ENCODE measurements at regions not wholly inside any gene's neighbourhood (a gene's known extent, or its start where the extent isn't known, plus 50 kb on each side); places are given as distances from the start of the nearest gene placed in this dataset.

DNA sequence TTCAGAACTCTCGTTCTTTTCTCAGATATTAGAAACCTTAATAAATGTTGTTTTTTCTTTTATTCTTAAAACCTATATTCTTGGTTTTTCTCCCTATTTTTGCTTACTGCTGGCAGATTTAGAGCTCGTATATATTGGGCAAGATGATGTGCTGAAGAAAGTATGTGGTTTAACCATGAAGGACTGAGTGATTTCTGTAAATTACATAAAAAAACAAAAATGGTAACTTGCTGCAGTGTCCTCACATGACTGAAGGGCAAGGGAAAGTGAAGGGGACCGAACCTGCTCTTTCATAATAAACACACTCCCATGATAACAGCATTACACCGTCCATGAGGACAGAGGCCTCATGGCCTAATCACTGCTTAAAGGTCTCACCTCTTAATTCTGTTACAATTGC is 393.8 kb upstream of the ZNF608 start:
- intact Hi-C loops (cut with micrococcal nuclease) = no loop called here
- no peaks in the 10 kb centered on the region for H3K36me3 Mint-ChIP-seq (ENCODE audit: low read depth)
- no peaks in the 10 kb centered on the region for H3K4me1 Mint-ChIP-seq (ENCODE audit: low read depth)
- no peaks in the 10 kb centered on the region for H3K27me3 Mint-ChIP-seq (ENCODE audit: low read depth)
- peaks cover 10% of the 10 kb centered on the region for H3K9me3 Mint-ChIP-seq
- no peak for DNase-seq (ENCODE audit: low spot score)
- H3K27ac Mint-ChIP-seq = no peak overlapping the region
- H3K4me3 Mint-ChIP-seq (ENCODE audit: low read depth) = no peak overlapping the region

DNA sequence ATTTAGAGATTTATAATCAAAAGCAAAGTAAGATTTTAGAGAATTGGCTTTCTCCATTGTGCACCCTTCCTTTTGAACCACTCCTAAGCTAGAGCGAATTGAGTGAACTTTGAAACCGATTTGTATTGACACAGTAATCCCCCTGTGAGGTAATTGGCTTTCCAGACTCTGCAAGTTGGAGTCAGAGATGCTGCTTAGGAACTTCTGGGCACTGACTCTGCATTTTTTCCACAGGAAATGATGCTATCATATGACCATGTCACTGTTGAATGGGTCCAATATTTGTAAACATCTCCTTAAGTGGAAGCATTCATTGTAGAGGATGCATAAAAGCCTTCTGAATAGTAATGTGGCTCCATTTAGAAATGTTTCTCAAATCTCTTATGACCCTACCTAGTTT is 394.4 kb upstream of the ZNF608 start:
- Mint-ChIP-seq H3K4me1 (ENCODE audit: low read depth) (no peaks in the 10 kb centered on the region), H3K27ac (no peak overlapping the region), H3K27me3 (ENCODE audit: low read depth) (no peaks in the 10 kb centered on the region), H3K36me3 (ENCODE audit: low read depth) (no peaks in the 10 kb centered on the region), H3K9me3 (peaks cover 10% of the 10 kb centered on the region), H3K4me3 (ENCODE audit: low read depth) (no peak overlapping the region)
- no peak for DNase-seq (ENCODE audit: low spot score)
- intact Hi-C loops (cut with micrococcal nuclease) = no loop called here

DNA sequence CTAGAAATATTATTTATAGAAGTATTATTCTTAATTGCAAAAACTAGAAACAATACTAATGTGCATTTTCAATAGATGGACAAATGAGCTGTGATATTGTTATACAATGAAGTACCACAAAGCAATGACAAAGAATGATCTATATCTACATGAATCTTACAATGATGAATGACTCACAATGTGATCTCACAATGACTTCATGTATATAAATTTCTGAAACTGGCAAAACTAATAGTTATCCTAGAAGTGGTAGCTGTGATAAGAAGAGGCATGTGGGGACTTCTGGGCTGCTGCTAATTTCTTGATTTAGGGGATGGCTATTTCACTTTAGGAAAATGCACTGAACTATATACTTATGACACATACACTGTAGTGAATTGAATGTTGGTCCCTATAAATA is 396.0 kb upstream of the ZNF608 start:
- Mint-ChIP-seq H3K27ac (no peak overlapping the region), H3K4me1 (ENCODE audit: low read depth) (no peaks in the 10 kb centered on the region), H3K4me3 (ENCODE audit: low read depth) (no peak overlapping the region), H3K36me3 (ENCODE audit: low read depth) (no peaks in the 10 kb centered on the region), H3K27me3 (ENCODE audit: low read depth) (no peaks in the 10 kb centered on the region), H3K9me3 (peaks cover 10% of the 10 kb centered on the region)
- intact Hi-C loops (cut with micrococcal nuclease) = no loop called here
- DNase-seq (ENCODE audit: low spot score) = no peak

DNA sequence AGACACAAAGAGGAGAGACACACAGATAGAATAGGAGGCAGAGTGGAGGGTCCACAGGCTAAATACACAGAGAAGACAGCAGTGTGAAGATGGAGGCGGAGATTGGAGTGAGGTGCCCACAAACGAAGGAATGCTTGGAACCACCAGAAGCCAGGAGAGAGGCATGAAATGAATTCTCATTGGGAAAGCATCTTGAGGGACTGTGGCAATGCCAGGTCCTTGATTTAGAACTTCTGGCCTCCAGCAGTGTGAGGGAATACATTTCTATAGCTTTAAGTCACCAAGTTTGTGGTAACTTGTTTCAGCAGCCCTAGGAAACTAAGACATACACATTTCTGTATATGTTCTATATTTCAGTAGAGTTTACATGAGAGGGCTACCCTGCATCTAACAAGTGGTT is 396.6 kb upstream of the ZNF608 start:
- no peaks in the 10 kb centered on the region for H3K4me1 Mint-ChIP-seq (ENCODE audit: low read depth)
- DNase-seq (ENCODE audit: low spot score) = no peak
- no peaks in the 10 kb centered on the region for H3K27me3 Mint-ChIP-seq (ENCODE audit: low read depth)
- H3K36me3 Mint-ChIP-seq (ENCODE audit: low read depth) = no peaks in the 10 kb centered on the region
- intact Hi-C loops (cut with micrococcal nuclease) = no loop called here
- peaks cover 10% of the 10 kb centered on the region for H3K9me3 Mint-ChIP-seq
- no peak overlapping the region for H3K4me3 Mint-ChIP-seq (ENCODE audit: low read depth)
- no peak overlapping the region for H3K27ac Mint-ChIP-seq

DNA sequence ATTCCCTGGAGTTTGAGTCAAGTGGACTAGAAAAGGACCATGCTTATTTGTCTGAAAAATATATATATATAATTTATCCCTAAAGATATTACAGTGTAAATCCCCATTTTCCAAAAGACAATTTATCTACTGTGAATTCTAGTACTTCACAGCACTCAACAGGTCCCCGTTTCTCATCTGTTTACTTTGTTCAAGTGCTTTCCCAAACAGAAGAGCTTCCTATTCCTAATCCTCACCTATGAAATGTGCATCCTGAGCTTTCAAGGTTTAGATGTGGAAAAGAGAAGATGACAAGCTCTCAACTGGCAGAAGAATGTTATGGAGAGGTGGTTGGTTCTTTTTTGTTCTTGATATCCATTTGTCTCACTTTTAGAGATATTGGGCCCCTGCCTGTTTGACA is 401.6 kb upstream of the ZNF608 start:
- Mint-ChIP-seq H3K9me3 (no peaks in the 10 kb centered on the region), H3K27ac (no peak overlapping the region), H3K36me3 (ENCODE audit: low read depth) (no peaks in the 10 kb centered on the region), H3K4me3 (ENCODE audit: low read depth) (no peak overlapping the region), H3K4me1 (ENCODE audit: low read depth) (no peaks in the 10 kb centered on the region), H3K27me3 (ENCODE audit: low read depth) (no peaks in the 10 kb centered on the region)
- intact Hi-C loops (cut with micrococcal nuclease) = no loop called here
- DNase-seq (ENCODE audit: low spot score) = no peak

DNA sequence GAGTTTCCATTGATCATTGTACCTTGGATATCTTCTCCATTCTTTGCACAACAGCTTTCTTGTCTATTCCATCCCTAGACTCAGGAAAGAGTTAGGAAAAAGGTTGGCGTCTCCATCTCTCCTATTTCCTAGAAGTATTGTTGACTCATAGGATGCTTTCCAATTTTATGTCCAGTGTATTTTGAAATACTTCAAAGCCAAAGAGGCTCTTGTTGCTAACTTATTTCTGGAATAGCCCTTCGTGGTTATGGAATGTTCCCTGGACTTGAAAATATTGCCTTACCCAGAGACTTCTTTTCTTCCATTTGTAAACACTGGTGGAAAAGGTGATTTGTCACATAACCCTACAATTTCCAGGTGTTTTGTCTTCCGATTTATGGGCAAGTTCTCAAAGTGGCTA is 402.3 kb upstream of the ZNF608 start:
- no peaks in the 10 kb centered on the region for H3K27me3 Mint-ChIP-seq (ENCODE audit: low read depth)
- peaks cover 4% of the 10 kb centered on the region for H3K9me3 Mint-ChIP-seq
- H3K36me3 Mint-ChIP-seq (ENCODE audit: low read depth) = no peaks in the 10 kb centered on the region
- intact Hi-C loops (cut with micrococcal nuclease) = no loop called here
- no peak overlapping the region for H3K27ac Mint-ChIP-seq
- H3K4me3 Mint-ChIP-seq (ENCODE audit: low read depth) = no peak overlapping the region
- H3K4me1 Mint-ChIP-seq (ENCODE audit: low read depth) = no peaks in the 10 kb centered on the region
- DNase-seq (ENCODE audit: low spot score) = no peak

DNA sequence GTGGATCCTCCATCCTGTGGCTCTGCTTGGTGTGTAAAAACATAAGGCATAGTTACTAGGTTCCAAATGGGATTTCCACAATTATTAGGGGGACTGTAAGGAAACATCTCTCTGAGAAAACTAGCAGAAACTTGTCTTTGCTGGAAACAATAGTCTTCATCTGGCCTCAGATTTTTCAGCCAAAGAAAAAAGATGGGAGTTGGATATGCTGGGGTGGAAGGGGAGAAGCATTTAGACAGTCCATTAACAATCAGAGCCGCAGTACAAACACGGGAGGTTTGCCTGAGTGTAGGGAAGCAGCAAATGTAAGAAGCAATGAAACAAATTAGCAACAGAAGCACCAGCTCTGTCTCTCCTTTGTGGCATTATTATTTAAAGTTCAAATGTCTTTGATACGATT is 402.7 kb upstream of the ZNF608 start:
- Mint-ChIP-seq H3K4me1 (ENCODE audit: low read depth) (no peaks in the 10 kb centered on the region), H3K27ac (no peak overlapping the region), H3K4me3 (ENCODE audit: low read depth) (no peak overlapping the region), H3K9me3 (peaks cover 4% of the 10 kb centered on the region), H3K27me3 (ENCODE audit: low read depth) (no peaks in the 10 kb centered on the region), H3K36me3 (ENCODE audit: low read depth) (no peaks in the 10 kb centered on the region)
- no peak for DNase-seq (ENCODE audit: low spot score)
- intact Hi-C loops (cut with micrococcal nuclease) = no loop called here

DNA sequence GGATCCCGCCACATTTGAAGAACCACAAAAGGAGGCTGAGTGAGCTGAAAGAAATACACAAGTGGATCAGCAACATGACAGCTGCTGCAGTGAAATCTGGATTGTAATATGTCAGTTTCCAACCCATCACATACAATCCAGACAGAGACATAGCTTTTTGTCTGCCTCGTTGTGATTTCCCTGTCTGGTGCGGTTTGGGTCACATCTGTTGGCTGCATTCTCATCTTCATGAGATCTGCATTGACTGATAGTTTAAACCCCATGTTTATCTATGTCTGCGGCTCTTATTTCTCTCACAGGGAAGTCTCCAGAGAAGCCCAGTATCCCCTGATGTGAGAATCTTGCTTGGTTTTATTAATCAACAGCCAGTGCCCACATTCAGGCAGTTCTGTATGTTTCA is 403.1 kb upstream of the ZNF608 start:
- no peak overlapping the region for H3K4me3 Mint-ChIP-seq (ENCODE audit: low read depth)
- intact Hi-C loops (cut with micrococcal nuclease) = no loop called here
- H3K27ac Mint-ChIP-seq = no peak overlapping the region
- H3K4me1 Mint-ChIP-seq (ENCODE audit: low read depth) = no peaks in the 10 kb centered on the region
- H3K36me3 Mint-ChIP-seq (ENCODE audit: low read depth) = no peaks in the 10 kb centered on the region
- no peaks in the 10 kb centered on the region for H3K27me3 Mint-ChIP-seq (ENCODE audit: low read depth)
- DNase-seq (ENCODE audit: low spot score) = no peak
- peaks cover 4% of the 10 kb centered on the region for H3K9me3 Mint-ChIP-seq

DNA sequence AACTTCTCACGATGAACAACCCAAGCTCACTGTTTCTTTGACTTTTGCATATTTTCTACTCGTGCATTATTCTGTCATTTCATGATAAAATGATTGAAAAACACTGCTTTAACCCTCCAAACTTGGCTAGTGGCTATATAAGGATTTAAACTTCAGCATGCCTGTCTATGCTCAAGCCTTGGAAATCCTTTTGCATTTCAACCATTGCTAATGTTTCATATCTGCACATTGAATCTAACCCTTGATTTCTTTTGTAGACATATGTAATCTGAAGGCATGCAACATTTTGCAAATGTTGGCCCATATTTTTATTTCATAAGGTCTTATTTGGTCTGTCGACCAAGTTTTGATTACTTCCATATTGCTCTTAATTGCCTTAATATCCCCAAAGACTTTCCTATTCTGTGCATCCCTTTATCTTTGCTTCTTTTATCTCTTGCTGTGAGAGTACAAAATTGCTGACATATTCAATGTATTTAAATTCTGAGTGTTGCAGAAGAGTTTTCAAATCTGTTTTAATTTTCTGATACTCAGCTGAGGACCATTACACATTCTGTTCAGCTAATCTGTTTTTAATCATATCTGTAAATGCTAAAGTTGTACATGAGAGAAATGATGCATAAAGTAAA is 403.7 kb upstream of the ZNF608 start:
- no peak for DNase-seq (ENCODE audit: low spot score)
- Mint-ChIP-seq H3K4me3 (ENCODE audit: low read depth) (no peak overlapping the region), H3K36me3 (ENCODE audit: low read depth) (no peaks in the 10 kb centered on the region), H3K9me3 (peaks cover 4% of the 10 kb centered on the region), H3K27me3 (ENCODE audit: low read depth) (no peaks in the 10 kb centered on the region), H3K4me1 (ENCODE audit: low read depth) (no peaks in the 10 kb centered on the region), H3K27ac (no peak overlapping the region)
- intact Hi-C loops (cut with micrococcal nuclease) = no loop called here

DNA sequence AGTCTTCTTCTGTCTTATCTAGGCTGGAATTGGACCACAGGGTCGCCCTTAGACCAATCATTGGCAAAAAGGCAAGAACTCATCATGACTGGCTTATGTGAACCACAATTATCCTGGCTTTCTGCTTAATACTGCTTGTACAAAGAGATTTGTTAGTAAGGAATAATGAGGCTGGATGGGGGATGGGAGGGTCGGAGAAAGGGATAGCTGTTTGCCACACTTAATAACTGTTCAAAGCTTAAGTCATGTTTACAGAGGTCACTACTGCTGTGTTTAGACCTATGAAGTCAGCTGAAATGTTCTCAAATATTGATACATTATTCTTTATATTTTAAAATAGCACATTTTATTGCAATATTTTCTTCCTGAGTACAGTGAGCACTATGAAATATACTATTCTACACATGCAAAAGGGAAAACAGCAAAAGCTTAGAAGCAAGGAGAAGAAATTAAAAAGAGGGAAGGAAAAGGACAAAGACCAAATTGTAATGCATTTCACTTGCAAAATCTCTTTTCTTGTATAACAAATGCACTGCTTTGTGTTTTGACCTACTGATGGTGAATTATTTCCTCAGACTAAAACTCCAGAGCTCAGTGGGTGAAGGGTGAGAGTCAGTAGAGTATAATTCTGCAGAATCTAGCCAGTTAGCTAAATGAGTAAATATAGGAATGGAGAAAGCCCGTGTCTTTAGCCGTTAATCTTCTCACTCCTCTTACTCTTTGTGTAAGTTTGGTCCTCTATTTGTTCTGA is 404.9 kb upstream of the ZNF608 start:
- intact Hi-C loops (cut with micrococcal nuclease) = no loop called here
- no peaks in the 10 kb centered on the region for H3K4me1 Mint-ChIP-seq (ENCODE audit: low read depth)

DNA sequence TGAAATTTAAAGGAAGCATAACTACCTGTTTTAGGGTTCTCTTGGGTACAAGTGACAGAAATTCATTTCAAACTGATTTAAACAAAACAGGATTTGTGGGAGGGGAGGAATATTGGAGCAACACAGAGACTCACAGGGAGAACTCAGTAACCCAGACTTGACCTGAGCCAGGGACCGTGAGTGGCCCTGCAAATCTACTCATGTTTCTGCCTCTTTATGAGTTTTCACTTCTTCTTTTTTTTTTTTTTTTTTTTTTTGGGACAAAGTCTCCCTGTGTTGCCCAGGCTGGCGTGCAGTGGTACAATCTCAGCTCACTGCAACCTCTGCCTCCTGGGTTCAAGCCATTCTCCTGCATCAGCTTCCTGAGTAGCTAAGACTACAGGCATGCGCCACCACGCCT is 405.6 kb upstream of the ZNF608 start:
- Mint-ChIP-seq H3K36me3 (ENCODE audit: low read depth) (no peaks in the 10 kb centered on the region), H3K4me3 (ENCODE audit: low read depth) (no peak overlapping the region), H3K9me3 (peaks cover 4% of the 10 kb centered on the region), H3K27me3 (ENCODE audit: low read depth) (no peaks in the 10 kb centered on the region), H3K27ac (no peak overlapping the region), H3K4me1 (ENCODE audit: low read depth) (no peaks in the 10 kb centered on the region)
- intact Hi-C loops (cut with micrococcal nuclease) = no loop called here
- no peak for DNase-seq (ENCODE audit: low spot score)

More for the DNA sequence above, 404.9 kb upstream of the ZNF608 start:
- H3K27me3 Mint-ChIP-seq (ENCODE audit: low read depth) = no peaks in the 10 kb centered on the region
- H3K4me3 Mint-ChIP-seq (ENCODE audit: low read depth) = no peak overlapping the region
- H3K36me3 Mint-ChIP-seq (ENCODE audit: low read depth) = no peaks in the 10 kb centered on the region
- peaks cover 4% of the 10 kb centered on the region for H3K9me3 Mint-ChIP-seq
- DNase-seq (ENCODE audit: low spot score) = no peak
- H3K27ac Mint-ChIP-seq = no peak overlapping the region

DNA sequence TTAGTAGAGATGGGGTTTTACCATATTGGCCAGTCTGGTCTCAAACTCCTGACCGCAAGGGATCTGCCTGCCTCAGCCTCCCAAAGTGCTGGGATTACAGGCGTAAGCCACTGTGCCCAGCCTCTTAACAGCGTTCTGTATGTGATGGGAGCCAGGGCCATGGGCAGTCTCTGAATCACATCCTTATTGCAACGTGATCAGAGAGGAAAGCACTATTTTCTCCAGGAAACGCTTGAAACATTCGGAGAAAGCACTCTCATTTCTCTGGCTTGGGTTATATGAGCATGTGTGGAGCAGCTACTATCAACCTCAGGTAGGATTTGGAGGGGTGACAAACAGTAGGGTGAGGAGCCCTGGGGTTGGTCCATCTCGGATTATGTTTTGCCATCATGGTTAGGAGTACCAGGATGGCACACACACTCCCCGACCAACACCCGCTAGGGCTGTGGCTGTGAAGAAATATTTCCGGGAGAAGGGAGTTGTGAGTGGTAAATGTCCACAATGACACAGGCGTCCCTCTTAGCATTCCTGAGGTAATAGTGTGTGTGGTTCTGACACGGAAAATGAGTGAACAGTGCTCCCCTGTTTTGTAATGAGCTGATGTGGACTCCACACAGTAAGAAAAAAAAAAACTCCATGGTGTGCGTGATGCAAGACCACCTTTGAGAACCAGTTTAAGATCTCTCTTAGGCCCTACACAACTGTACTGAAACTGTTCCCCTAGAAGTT is 406.2 kb upstream of the ZNF608 start:
- intact Hi-C loops (cut with micrococcal nuclease) = no loop called here
- DNase-seq (ENCODE audit: low spot score) = no peak
- H3K4me1 Mint-ChIP-seq (ENCODE audit: low read depth) = no peaks in the 10 kb centered on the region
- H3K4me3 Mint-ChIP-seq (ENCODE audit: low read depth) = no peak overlapping the region
- H3K27me3 Mint-ChIP-seq (ENCODE audit: low read depth) = no peaks in the 10 kb centered on the region
- no peak overlapping the region for H3K27ac Mint-ChIP-seq
- H3K9me3 Mint-ChIP-seq = peaks cover 4% of the 10 kb centered on the region
- H3K36me3 Mint-ChIP-seq (ENCODE audit: low read depth) = no peaks in the 10 kb centered on the region

DNA sequence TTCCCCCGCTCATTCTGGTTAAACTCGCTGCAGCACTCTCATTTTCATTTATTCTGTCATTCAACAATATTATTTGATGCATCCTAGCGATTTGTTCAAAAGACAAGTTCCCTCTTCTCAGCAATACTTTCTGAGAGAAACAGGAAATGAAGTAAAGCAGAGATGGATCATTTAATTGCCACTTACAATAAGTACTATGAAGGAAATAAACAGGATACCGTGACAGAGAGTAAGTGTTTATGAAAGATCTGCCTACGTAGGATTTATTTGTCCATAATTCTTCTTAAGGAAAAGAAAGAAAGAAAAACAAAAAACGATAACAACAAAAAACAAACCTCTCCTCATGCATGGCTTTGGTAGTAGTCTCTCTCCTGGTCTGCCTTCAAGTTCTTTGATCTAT is 406.8 kb upstream of the ZNF608 start:
- Mint-ChIP-seq H3K9me3 (peaks cover 4% of the 10 kb centered on the region), H3K4me1 (ENCODE audit: low read depth) (no peaks in the 10 kb centered on the region), H3K4me3 (ENCODE audit: low read depth) (no peak overlapping the region), H3K27ac (peak overlapping the region; percentile 7), H3K27me3 (ENCODE audit: low read depth) (no peaks in the 10 kb centered on the region), H3K36me3 (ENCODE audit: low read depth) (no peaks in the 10 kb centered on the region)
- no peak for DNase-seq (ENCODE audit: low spot score)
- intact Hi-C loops (cut with micrococcal nuclease) = no loop called here

Measured in activated T-helper 2 cell treated with anti-CD3 and anti-CD28 coated beads, Interferon-gamma antibody, Interleukin-2, Interleukin-4, amounts not matched to agents 10 μg/mL and 5 μg/mL and 100 μg/mL, durations not matched to agents 14 hours and 24 hours and 36 hours (primary cell).